ENCODE measurements at regions not wholly inside any gene's neighbourhood (a gene's known extent, or its start where the extent isn't known, plus 50 kb on each side); places are given as distances from the start of the nearest gene placed in this dataset.

DNA sequence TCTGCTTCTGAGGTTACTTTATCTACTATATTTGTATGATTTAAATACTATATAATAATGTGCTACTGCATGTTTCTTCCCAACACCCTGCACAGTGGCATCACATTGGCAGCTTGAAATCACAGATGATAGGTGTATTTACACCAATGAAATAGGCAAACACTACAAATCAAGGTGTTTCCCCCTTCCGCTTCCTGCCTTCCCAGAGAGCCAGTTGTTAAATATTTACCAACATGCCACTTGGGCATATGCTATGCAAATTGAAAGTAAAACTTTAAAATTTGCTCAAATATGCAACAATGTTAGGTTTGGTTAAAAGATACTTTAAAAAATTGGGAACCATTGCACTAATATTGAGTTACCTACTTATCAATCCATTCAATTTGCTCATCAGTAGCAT lies 58.2 kb upstream of the SMARCA2 start:
- Histone ChIP-seq H3K4me3 (ENCODE audit: low read length) (no peak overlapping the region), H3K9me3 (ENCODE audit: low read length) (no peaks in the 10 kb centered on the region), H3F3A (ENCODE audit: insufficient read depth, low read length, poor library complexity, severe bottlenecking) (no peaks in the 10 kb centered on the region), H3K27me3 (ENCODE audit: insufficient read depth, low read depth, low read length) (no peaks in the 10 kb centered on the region), H4K20me1 (ENCODE audit: insufficient read depth) (no peaks in the 10 kb centered on the region), H3K4me2 (ENCODE audit: low read length) (no peak overlapping the region), H3K9ac (ENCODE audit: low read length) (no peak overlapping the region), H3K27ac (ENCODE audit: low read length) (no peak overlapping the region), H2AFZ (ENCODE audit: low read depth, low read length) (no peak overlapping the region), H3K79me2 (replicated peaks; ENCODE audit: insufficient read depth, low read length) (no peaks in the 10 kb centered on the region), H3K9me2 (ENCODE audit: insufficient read depth, low read length) (no peaks in the 10 kb centered on the region), H3K36me3 (ENCODE audit: insufficient read depth, low read length) (no peaks in the 10 kb centered on the region)
- TF ChIP-seq POLR2AphosphoS5 (IDR thresholded peaks at IDR 0.05) (no peak), CTCF (IDR thresholded peaks at IDR 0.05; ENCODE audit: poor library complexity, severe bottlenecking) (no peak), MXI1 (conservative IDR thresholded peaks at IDR 0.05; ENCODE audit: poor library complexity, severe bottlenecking) (no peak), RAD21 (conservative IDR thresholded peaks at IDR 0.05) (no peak), EZH2 (IDR thresholded peaks at IDR 0.05; ENCODE audit: borderline replicate concordance, insufficient read depth, low read length, poor library complexity, severe bottlenecking) (no peak), TAF1 (IDR thresholded peaks at IDR 0.05; ENCODE audit: low read depth) (no peak), SMC3 (conservative IDR thresholded peaks at IDR 0.05; ENCODE audit: poor library complexity) (no peak), EP300 (conservative IDR thresholded peaks at IDR 0.05; ENCODE audit: poor library complexity, severe bottlenecking) (no peak), REST (IDR thresholded peaks at IDR 0.05; ENCODE audit: borderline replicate concordance) (no peak)

DNA sequence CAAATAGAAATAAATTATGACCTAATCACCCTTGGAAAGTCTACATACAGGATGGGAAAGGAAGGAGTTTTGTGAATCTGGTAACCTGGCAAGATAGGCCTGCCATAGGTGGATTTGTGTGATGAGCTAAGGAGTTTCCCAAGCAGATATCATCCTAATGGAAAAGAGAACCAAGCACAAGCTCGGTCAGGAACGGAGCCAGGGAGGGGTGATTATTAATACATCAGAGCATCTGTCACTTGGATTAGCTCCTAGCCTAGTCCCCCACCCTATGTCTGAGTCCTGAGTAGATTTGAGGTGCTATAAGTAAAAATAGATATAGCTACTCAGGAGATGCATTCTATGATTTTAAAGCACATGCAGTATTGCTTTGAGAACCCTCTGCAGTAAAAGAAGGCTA lies 57.3 kb upstream of the SMARCA2 start:
- H3K36me3 ChIP-seq (ENCODE audit: insufficient read depth, low read length) = no peaks in the 10 kb centered on the region
- H3K27ac ChIP-seq (ENCODE audit: low read length) = no peak overlapping the region
- H3K79me2 ChIP-seq (replicated peaks; ENCODE audit: insufficient read depth, low read length) = no peaks in the 10 kb centered on the region
- H3F3A ChIP-seq (ENCODE audit: insufficient read depth, low read length, poor library complexity, severe bottlenecking) = no peaks in the 10 kb centered on the region
- no peaks in the 10 kb centered on the region for H3K9me3 ChIP-seq (ENCODE audit: low read length)
- H2AFZ ChIP-seq (ENCODE audit: low read depth, low read length) = no peak overlapping the region
- H3K9ac ChIP-seq (ENCODE audit: low read length) = no peak overlapping the region
- TF ChIP-seq SMC3 (conservative IDR thresholded peaks at IDR 0.05; ENCODE audit: poor library complexity) (no peak), CTCF (IDR thresholded peaks at IDR 0.05; ENCODE audit: poor library complexity, severe bottlenecking) (no peak), EZH2 (IDR thresholded peaks at IDR 0.05; ENCODE audit: borderline replicate concordance, insufficient read depth, low read length, poor library complexity, severe bottlenecking) (no peak), MXI1 (conservative IDR thresholded peaks at IDR 0.05; ENCODE audit: poor library complexity, severe bottlenecking) (no peak), REST (IDR thresholded peaks at IDR 0.05; ENCODE audit: borderline replicate concordance) (no peak), TAF1 (IDR thresholded peaks at IDR 0.05; ENCODE audit: low read depth) (no peak), POLR2AphosphoS5 (IDR thresholded peaks at IDR 0.05) (no peak), EP300 (conservative IDR thresholded peaks at IDR 0.05; ENCODE audit: poor library complexity, severe bottlenecking) (no peak), RAD21 (conservative IDR thresholded peaks at IDR 0.05) (no peak)
- H3K27me3 ChIP-seq (ENCODE audit: insufficient read depth, low read depth, low read length) = no peaks in the 10 kb centered on the region
- no peak overlapping the region for H3K4me2 ChIP-seq (ENCODE audit: low read length)
- H4K20me1 ChIP-seq (ENCODE audit: insufficient read depth) = no peaks in the 10 kb centered on the region
- H3K4me3 ChIP-seq (ENCODE audit: low read length) = no peak overlapping the region
- no peaks in the 10 kb centered on the region for H3K9me2 ChIP-seq (ENCODE audit: insufficient read depth, low read length)

Data from neural cell (in vitro differentiated cells).